C4-2B (cell line): ENCODE measurements at regions not wholly inside any gene's neighbourhood (a gene's known extent, or its start where the extent isn't known, plus 50 kb on each side); places are given as distances from the start of the nearest gene placed in this dataset.

Experiments
- CTCF ChIP-seq: fragments of 450-650 bp; conservative IDR thresholded peaks from 2 replicates; pipeline ENCODE4 v1.5.1; 2017; ENCODE audit warnings: mild to moderate bottlenecking
- ZFX ChIP-seq: fragments of 450-650 bp; IDR thresholded peaks from 2 replicates; pipeline ENCODE4 v1.6.1; 2017

GRCh38 chr3:18732474-18732873 lies 307.3 kb upstream of the SATB1 start:
- TF ChIP-seq CTCF = no peak
- no peak for TF ChIP-seq ZFX
